GM23338 (cell line): ENCODE measurements at regions not wholly inside any gene's neighbourhood (a gene's known extent, or its start where the extent isn't known, plus 50 kb on each side); places are given as distances from the start of the nearest gene placed in this dataset.

Experiments used
- CREB1 ChIP-seq: fragments of 250-450 bp; sonication (Bioruptor Pico); IDR thresholded peaks from 2 replicates; pipeline ENCODE4 v1.5.0; 2020; ENCODE audit warnings: low read depth, mild to moderate bottlenecking, moderate library complexity
- EZH2phosphoT487 ChIP-seq: fragments of 200-600 bp; sonication (generic); IDR thresholded peaks from one replicate; pipeline ENCODE4 v1.8.1; 2018; ENCODE audit warnings: antibody characterized with exemption; ENCODE audit not compliant: unreplicated experiment
- JUNB ChIP-seq: IDR thresholded peaks from one replicate; pipeline ENCODE4 v1.6.1; 2016; ENCODE audit warnings: antibody characterized with exemption; ENCODE audit not compliant: unreplicated experiment
- REST ChIP-seq: IDR thresholded peaks from one replicate; pipeline ENCODE4 v1.6.1; 2018; ENCODE audit warnings: antibody characterized with exemption; ENCODE audit not compliant: unreplicated experiment
- ZNF114 ChIP-seq: fragments of 250-450 bp; sonication (Bioruptor Pico); IDR thresholded peaks from 2 replicates; pipeline ENCODE4 v1.5.0; 2020; ENCODE audit warnings: mild to moderate bottlenecking, moderate library complexity
- ZNF331 ChIP-seq: fragments of 250-450 bp; sonication (Bioruptor Pico); IDR thresholded peaks from 2 replicates; pipeline ENCODE4 v1.5.0; 2020; ENCODE audit warnings: low read depth, mild to moderate bottlenecking, moderate library complexity
- TF ChIP-seq, protein P1 (sequence below): fragments of 250-450 bp; sonication (Bioruptor Pico); IDR thresholded peaks from 2 replicates; pipeline ENCODE4 v1.5.0; 2020; ENCODE audit warnings: mild to moderate bottlenecking, moderate library complexity

DNA sequence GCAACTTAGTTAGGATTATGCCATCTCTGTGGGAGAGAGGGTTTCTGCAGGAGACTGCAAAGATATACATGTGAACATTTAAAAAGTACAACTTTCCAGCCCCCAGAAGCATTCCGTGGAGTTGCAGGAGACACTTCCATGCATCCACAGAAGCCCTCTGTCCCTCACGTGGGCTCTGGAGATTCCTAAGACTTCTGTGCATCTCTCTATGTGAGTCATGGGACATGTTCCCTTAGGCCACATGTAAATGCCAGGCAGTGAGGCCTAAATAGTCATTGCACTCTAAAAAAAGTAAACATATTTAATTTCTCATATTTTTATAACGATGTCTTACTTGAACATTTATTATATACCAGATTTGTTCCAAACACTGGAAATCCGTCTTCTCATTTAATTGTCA lies 126.5 kb upstream of the ROPN1 start (continued):
- TF ChIP-seq, protein P1, sequence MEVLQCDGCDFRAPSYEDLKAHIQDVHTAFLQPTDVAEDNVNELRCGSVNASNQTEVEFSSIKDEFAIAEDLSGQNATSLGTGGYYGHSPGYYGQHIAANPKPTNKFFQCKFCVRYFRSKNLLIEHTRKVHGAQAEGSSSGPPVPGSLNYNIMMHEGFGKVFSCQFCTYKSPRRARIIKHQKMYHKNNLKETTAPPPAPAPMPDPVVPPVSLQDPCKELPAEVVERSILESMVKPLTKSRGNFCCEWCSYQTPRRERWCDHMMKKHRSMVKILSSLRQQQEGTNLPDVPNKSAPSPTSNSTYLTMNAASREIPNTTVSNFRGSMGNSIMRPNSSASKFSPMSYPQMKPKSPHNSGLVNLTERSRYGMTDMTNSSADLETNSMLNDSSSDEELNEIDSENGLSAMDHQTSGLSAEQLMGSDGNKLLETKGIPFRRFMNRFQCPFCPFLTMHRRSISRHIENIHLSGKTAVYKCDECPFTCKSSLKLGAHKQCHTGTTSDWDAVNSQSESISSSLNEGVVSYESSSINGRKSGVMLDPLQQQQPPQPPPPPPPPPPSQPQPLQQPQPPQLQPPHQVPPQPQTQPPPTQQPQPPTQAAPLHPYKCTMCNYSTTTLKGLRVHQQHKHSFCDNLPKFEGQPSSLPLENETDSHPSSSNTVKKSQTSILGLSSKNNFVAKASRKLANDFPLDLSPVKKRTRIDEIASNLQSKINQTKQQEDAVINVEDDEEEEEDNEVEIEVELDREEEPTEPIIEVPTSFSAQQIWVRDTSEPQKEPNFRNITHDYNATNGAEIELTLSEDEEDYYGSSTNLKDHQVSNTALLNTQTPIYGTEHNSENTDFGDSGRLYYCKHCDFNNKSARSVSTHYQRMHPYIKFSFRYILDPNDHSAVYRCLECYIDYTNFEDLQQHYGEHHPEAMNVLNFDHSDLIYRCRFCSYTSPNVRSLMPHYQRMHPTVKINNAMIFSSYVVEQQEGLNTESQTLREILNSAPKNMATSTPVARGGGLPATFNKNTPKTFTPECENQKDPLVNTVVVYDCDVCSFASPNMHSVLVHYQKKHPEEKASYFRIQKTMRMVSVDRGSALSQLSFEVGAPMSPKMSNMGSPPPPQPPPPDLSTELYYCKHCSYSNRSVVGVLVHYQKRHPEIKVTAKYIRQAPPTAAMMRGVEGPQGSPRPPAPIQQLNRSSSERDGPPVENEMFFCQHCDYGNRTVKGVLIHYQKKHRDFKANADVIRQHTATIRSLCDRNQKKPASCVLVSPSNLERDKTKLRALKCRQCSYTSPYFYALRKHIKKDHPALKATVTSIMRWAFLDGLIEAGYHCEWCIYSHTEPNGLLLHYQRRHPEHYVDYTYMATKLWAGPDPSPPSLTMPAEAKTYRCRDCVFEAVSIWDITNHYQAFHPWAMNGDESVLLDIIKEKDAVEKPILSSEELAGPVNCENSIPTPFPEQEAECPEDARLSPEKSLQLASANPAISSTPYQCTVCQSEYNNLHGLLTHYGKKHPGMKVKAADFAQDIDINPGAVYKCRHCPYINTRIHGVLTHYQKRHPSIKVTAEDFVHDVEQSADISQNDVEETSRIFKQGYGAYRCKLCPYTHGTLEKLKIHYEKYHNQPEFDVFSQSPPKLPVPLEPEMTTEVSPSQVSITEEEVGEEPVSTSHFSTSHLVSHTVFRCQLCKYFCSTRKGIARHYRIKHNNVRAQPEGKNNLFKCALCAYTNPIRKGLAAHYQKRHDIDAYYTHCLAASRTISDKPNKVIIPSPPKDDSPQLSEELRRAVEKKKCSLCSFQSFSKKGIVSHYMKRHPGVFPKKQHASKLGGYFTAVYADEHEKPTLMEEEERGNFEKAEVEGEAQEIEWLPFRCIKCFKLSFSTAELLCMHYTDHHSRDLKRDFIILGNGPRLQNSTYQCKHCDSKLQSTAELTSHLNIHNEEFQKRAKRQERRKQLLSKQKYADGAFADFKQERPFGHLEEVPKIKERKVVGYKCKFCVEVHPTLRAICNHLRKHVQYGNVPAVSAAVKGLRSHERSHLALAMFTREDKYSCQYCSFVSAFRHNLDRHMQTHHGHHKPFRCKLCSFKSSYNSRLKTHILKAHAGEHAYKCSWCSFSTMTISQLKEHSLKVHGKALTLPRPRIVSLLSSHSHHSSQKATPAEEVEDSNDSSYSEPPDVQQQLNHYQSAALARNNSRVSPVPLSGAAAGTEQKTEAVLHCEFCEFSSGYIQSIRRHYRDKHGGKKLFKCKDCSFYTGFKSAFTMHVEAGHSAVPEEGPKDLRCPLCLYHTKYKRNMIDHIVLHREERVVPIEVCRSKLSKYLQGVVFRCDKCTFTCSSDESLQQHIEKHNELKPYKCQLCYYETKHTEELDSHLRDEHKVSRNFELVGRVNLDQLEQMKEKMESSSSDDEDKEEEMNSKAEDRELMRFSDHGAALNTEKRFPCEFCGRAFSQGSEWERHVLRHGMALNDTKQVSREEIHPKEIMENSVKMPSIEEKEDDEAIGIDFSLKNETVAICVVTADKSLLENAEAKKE (CRISPR knock-in tag) = no peak
- TF ChIP-seq REST = no peak
- TF ChIP-seq JUNB = no peak
- no peak for TF ChIP-seq ZNF331 (CRISPR knock-in tag)
- TF ChIP-seq EZH2phosphoT487 = no peak
- TF ChIP-seq ZNF114 (CRISPR knock-in tag) = no peak
- no peak for TF ChIP-seq CREB1 (CRISPR knock-in tag)
